Neural cell (in vitro differentiated cells): ENCODE measurements at regions not wholly inside any gene's neighbourhood (a gene's known extent, or its start where the extent isn't known, plus 50 kb on each side); places are given as distances from the start of the nearest gene placed in this dataset.
"Not testable (repeated sequence)": the region's sequence is repeated elsewhere in the genome, so short reads cannot be mapped to it uniquely, and the experiment has no call there.

ENCODE experiments used
- EP300 ChIP-seq: fragments of 450-650 bp; conservative IDR thresholded peaks from 2 replicates; pipeline ENCODE4 v1.6.1; 2014; ENCODE audit warnings: antibody characterized with exemption, mild to moderate bottlenecking, moderate library complexity; ENCODE audit not compliant: poor library complexity, severe bottlenecking
- EZH2 ChIP-seq: fragments of 200-600, 300-800 bp; shearing (Covaris generic), sonication (generic); IDR thresholded peaks from 2 replicates; pipeline ENCODE4 v1.6.1; 2014; ENCODE audit warnings: antibody characterized with exemption, low read length, borderline replicate concordance, mild to moderate bottlenecking; ENCODE audit not compliant: insufficient read depth, poor library complexity, severe bottlenecking
- MXI1 ChIP-seq: fragments of 450-650 bp; conservative IDR thresholded peaks from 2 replicates; pipeline ENCODE4 v1.6.1; 2014; ENCODE audit warnings: antibody characterized with exemption, mild to moderate bottlenecking; ENCODE audit not compliant: poor library complexity, severe bottlenecking
- POLR2AphosphoS5 ChIP-seq: IDR thresholded peaks from 2 replicates; pipeline ENCODE4 v1.6.1; 2012
- TF ChIP-seq, protein P1 (sequence below): fragments of 450-650 bp; IDR thresholded peaks from 2 replicates; pipeline ENCODE4 v1.5.1; 2014; ENCODE audit warnings: antibody characterized with exemption, mild to moderate bottlenecking, moderate library complexity; ENCODE audit not compliant: poor library complexity, severe bottlenecking
- TF ChIP-seq, protein P2 (sequence below): IDR thresholded peaks from 2 replicates; pipeline ENCODE4 v1.6.1; 2012; ENCODE audit warnings: borderline replicate concordance

DNA sequence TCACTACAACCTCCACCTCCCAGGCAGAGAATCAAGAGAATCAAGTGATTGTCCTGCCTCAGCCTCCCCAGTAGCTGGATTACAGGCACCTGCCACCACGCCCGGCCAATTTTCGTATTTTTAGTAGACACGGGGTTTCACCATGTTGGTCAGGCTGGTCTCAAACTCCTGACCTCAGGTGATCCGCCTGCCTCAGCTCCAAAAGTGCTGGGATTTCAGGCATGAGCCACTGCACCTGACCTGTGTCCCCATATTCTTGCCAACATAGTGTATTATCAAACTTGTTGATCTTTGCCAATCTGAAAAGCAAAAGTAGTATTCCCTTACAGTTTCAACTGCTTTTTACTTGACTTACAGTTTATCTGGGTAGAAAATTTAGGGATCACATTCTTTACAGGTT, 101.7 kb downstream of the SPDYE17 start:
- TF ChIP-seq, protein P1, sequence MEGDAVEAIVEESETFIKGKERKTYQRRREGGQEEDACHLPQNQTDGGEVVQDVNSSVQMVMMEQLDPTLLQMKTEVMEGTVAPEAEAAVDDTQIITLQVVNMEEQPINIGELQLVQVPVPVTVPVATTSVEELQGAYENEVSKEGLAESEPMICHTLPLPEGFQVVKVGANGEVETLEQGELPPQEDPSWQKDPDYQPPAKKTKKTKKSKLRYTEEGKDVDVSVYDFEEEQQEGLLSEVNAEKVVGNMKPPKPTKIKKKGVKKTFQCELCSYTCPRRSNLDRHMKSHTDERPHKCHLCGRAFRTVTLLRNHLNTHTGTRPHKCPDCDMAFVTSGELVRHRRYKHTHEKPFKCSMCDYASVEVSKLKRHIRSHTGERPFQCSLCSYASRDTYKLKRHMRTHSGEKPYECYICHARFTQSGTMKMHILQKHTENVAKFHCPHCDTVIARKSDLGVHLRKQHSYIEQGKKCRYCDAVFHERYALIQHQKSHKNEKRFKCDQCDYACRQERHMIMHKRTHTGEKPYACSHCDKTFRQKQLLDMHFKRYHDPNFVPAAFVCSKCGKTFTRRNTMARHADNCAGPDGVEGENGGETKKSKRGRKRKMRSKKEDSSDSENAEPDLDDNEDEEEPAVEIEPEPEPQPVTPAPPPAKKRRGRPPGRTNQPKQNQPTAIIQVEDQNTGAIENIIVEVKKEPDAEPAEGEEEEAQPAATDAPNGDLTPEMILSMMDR = not testable (repeated sequence)
- TF ChIP-seq MXI1, EZH2, POLR2AphosphoS5, EP300: not testable (repeated sequence)
- TF ChIP-seq, protein P2, sequence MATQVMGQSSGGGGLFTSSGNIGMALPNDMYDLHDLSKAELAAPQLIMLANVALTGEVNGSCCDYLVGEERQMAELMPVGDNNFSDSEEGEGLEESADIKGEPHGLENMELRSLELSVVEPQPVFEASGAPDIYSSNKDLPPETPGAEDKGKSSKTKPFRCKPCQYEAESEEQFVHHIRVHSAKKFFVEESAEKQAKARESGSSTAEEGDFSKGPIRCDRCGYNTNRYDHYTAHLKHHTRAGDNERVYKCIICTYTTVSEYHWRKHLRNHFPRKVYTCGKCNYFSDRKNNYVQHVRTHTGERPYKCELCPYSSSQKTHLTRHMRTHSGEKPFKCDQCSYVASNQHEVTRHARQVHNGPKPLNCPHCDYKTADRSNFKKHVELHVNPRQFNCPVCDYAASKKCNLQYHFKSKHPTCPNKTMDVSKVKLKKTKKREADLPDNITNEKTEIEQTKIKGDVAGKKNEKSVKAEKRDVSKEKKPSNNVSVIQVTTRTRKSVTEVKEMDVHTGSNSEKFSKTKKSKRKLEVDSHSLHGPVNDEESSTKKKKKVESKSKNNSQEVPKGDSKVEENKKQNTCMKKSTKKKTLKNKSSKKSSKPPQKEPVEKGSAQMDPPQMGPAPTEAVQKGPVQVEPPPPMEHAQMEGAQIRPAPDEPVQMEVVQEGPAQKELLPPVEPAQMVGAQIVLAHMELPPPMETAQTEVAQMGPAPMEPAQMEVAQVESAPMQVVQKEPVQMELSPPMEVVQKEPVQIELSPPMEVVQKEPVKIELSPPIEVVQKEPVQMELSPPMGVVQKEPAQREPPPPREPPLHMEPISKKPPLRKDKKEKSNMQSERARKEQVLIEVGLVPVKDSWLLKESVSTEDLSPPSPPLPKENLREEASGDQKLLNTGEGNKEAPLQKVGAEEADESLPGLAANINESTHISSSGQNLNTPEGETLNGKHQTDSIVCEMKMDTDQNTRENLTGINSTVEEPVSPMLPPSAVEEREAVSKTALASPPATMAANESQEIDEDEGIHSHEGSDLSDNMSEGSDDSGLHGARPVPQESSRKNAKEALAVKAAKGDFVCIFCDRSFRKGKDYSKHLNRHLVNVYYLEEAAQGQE = not testable (repeated sequence)
